NB4 (cell line): ENCODE measurements at regions not wholly inside any gene's neighbourhood (a gene's known extent, or its start where the extent isn't known, plus 50 kb on each side); places are given as distances from the start of the nearest gene placed in this dataset.

ENCODE experiments used
- DNase-seq: peaks from one replicate; pipeline ENCODE4 v3.0.0; 2010; ENCODE audit warnings: low read depth
- H3K4me3 ChIP-seq: one replicate; pipeline ENCODE4 v1.5.1; 2011; ENCODE audit warnings: mild to moderate bottlenecking, low read depth, low read length, moderate library complexity
- CTCF ChIP-seq: IDR thresholded peaks from one replicate; pipeline ENCODE4 v1.5.1; 2012; ENCODE audit warnings: low read depth, low read length
- MAX ChIP-seq: IDR thresholded peaks from 2 replicates; pipeline ENCODE4 v1.6.1; 2011; ENCODE audit warnings: low read depth, low read length
- MYC ChIP-seq: IDR thresholded peaks from 2 replicates; pipeline ENCODE4 v1.6.1; 2011; ENCODE audit warnings: low read depth, low read length
- POLR2A ChIP-seq: IDR thresholded peaks from 2 replicates; pipeline ENCODE4 v1.6.1; 2011; ENCODE audit warnings: mild to moderate bottlenecking; ENCODE audit not compliant: insufficient read length; ENCODE audit errors: extremely low read depth

- TF ChIP-seq CTCF (no peak), POLR2A (no peak), MAX (no peak), MYC (no peak)
- peak; percentile 50 for DNase-seq
- H3K4me3 ChIP-seq = no peak overlapping the region
Measured at GRCh38 chr20:60132827-60133670, 174.8 kb downstream of the CDH26 start.

- TF ChIP-seq CTCF (no peak), POLR2A (no peak), MAX (no peak), MYC (no peak)
- no peak for DNase-seq
- no peak overlapping the region for H3K4me3 ChIP-seq
Measured at GRCh38 chr20:60135276-60135675, 177.1 kb downstream of the CDH26 start.

- peak; percentile 51 for DNase-seq
- H3K4me3 ChIP-seq = no peak overlapping the region
- no peak for TF ChIP-seq CTCF
- no peak for TF ChIP-seq POLR2A
- TF ChIP-seq MYC = no peak
- no peak for TF ChIP-seq MAX
Measured at GRCh38 chr20:60136645-60137401, 178.6 kb downstream of the CDH26 start.

- TF ChIP-seq MYC (no peak; the same call in 1 of the 2 replicates), CTCF (peak; percentile 67)
- peak; percentile 88 for DNase-seq
- H3K4me3 ChIP-seq = peak overlapping the region; percentile 80
Measured at GRCh38 chr20:60137657-60138245, 179.5 kb downstream of the CDH26 start.

GRCh38 chr20:60138256-60139220 lies 180.3 kb downstream of the CDH26 start:
- peak overlapping the region; percentile 80 for H3K4me3 ChIP-seq
- TF ChIP-seq MAX = no peak
- no peak for TF ChIP-seq POLR2A
- no peak for TF ChIP-seq MYC
- no peak for TF ChIP-seq CTCF
- DNase-seq = peak; percentile 88
